ENCODE measurements at regions not wholly inside any gene's neighbourhood (a gene's known extent, or its start where the extent isn't known, plus 50 kb on each side); places are given as distances from the start of the nearest gene placed in this dataset.

DNA sequence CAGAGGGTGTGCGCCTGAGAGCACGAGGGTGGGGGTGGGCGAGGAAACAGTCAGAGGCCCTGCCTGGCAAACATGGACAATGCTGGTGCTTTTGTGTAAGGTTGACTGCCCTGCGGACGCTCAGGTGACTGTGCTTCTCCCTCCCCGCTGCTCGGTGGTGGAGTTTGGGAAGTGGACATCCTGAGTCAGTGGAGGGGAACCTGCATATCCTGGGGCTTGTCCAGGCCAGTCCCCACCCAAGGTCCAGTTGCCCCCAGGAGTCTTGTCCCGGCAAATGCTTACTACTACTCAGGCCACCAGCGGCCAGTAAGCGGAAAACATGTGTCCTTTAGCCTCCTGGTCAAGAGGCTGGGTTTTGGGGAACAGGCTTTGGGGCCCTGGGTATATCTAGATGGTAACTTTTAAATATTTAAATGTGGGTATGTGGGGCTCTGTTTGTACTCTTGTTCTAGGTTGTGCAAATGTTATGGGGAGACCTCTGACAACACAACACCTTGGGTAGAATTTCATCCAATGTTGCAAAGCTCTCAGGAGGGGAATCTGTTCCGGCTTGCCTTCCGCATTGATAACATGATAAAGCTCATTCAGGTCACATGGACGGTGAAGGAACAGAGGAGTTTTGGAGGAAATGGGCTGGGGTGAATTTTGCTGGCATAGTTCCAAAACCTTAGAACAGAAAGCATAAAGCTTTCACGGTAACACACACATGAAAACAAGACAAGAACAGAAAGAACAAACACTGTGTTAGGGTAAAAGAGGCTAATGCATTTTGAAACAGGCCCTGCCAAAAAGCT lies 364.9 kb downstream of the PRDM2 start:
- ChIA-PET CTCF (no interaction called here), POLR2A (no interaction called here)
- Histone ChIP-seq H3K27me3 (ENCODE audit: insufficient read depth, low read length, poor library complexity, severe bottlenecking) (no peaks in the 10 kb centered on the region), H3K36me3 (ENCODE audit: insufficient read depth, low read length) (no peaks in the 10 kb centered on the region), H3K27ac (ENCODE audit: low read depth, low read length) (no peak overlapping the region), H3K4me3 (ENCODE audit: low read length) (no peak overlapping the region), H3K9me3 (ENCODE audit: low read length) (no peaks in the 10 kb centered on the region), H3K4me1 (ENCODE audit: insufficient read depth, low read length) (no peaks in the 10 kb centered on the region)
- H3K4me1 Mint-ChIP-seq: no peaks in the 10 kb centered on the region
- DNase-seq: no peak
- H3K36me3 Mint-ChIP-seq: no peaks in the 10 kb centered on the region
- H3K27ac Mint-ChIP-seq: no peak overlapping the region
- H3K9me3 Mint-ChIP-seq: peaks cover 0 to 2% (median 0%) of the 10 kb centered on the region in 5 donors
- H3K4me3 Mint-ChIP-seq: no peak overlapping the region
- no peaks in the 10 kb centered on the region for H3K27me3 Mint-ChIP-seq

DNA sequence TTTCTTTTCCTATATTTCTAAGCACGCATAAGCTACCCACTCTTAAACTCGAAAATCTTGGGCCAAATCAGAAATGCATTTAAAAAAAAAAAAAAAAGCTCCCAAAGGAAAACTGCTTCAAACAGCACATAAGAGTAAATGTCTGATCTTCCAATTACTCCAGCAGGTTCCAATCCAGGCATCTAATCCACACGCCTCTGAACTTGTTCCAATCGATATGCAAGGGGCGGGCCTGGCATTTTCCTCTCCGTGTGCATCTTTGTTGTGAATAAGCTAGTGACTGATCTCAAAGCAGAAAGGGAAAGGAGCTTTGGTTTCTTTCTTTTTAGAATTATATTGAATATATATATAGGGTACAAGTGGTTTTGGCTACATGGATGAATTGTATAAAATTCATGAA lies 365.5 kb downstream of the PRDM2 start:
- POLR2A ChIA-PET: no interaction called here
- H3K9me3 Mint-ChIP-seq: peaks cover 0 to 2% (median 0%) of the 10 kb centered on the region in 5 donors
- Histone ChIP-seq H3K27ac (ENCODE audit: low read depth, low read length) (no peak overlapping the region), H3K4me3 (ENCODE audit: low read length) (no peak overlapping the region), H3K4me1 (ENCODE audit: insufficient read depth, low read length) (no peaks in the 10 kb centered on the region), H3K9me3 (ENCODE audit: low read length) (no peaks in the 10 kb centered on the region), H3K27me3 (ENCODE audit: insufficient read depth, low read length, poor library complexity, severe bottlenecking) (no peaks in the 10 kb centered on the region), H3K36me3 (ENCODE audit: insufficient read depth, low read length) (no peaks in the 10 kb centered on the region)
- no peaks in the 10 kb centered on the region for H3K36me3 Mint-ChIP-seq
- H3K27me3 Mint-ChIP-seq: no peaks in the 10 kb centered on the region
- H3K4me1 Mint-ChIP-seq: no peaks in the 10 kb centered on the region
- H3K27ac Mint-ChIP-seq: no peak overlapping the region
- H3K4me3 Mint-ChIP-seq: no peak overlapping the region
- CTCF ChIA-PET: no interaction called here
- DNase-seq: no peak

DNA sequence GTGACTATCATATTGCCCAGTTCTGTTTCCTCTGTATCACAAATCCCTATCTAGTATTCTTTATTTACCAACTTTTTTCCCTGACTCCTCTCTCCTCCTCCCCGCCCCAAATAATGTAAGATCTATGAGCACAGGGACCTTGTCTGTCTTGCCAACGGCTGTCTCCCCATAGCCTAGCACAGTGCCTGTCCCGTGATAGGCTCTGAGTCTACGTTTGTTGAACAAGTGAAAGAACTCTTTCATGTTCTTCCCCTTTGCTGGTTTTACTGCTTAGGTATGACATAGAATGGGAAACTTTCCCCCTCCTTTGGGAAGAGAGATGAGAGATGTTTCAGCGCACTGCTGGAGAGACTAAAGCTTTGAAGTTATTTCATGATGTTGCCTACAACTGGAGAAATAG lies 367.0 kb downstream of the PRDM2 start:
- ChIA-PET CTCF (no interaction called here), POLR2A (no interaction called here)
- no peak overlapping the region for H3K27ac ChIP-seq (ENCODE audit: low read depth, low read length)
- no peak for DNase-seq
- H3K36me3 ChIP-seq (ENCODE audit: insufficient read depth, low read length): no peaks in the 10 kb centered on the region
- H3K4me3 ChIP-seq (ENCODE audit: low read length): no peak overlapping the region
- no peaks in the 10 kb centered on the region for H3K36me3 Mint-ChIP-seq
- peaks cover 0 to 2% (median 0%) of the 10 kb centered on the region in 5 donors for H3K9me3 Mint-ChIP-seq
- no peak overlapping the region for H3K27ac Mint-ChIP-seq
- H3K27me3 Mint-ChIP-seq: no peaks in the 10 kb centered on the region
- H3K27me3 ChIP-seq (ENCODE audit: insufficient read depth, low read length, poor library complexity, severe bottlenecking): no peaks in the 10 kb centered on the region
- H3K4me3 Mint-ChIP-seq: no peak overlapping the region
- H3K9me3 ChIP-seq (ENCODE audit: low read length): no peaks in the 10 kb centered on the region
- no peaks in the 10 kb centered on the region for H3K4me1 ChIP-seq (ENCODE audit: insufficient read depth, low read length)
- no peaks in the 10 kb centered on the region for H3K4me1 Mint-ChIP-seq

DNA sequence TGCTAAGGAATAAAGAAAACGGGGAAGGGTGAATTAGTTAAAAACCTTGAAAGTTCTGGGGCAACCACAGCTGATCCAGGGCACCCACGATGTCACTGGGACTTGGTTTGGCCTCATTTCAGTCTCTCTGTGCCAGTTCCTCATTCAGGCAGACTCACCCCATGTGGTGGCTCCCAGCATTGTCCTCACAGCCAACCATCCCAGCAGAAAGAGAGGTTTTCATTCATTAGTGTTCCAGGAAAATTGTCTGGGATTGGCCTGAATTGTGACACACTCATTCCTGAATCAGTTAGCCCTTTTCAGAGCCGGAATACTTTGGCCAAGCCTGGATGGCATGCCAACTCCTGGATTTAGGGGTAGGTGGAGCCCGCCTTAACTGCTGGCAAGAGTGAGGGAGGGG lies 367.7 kb downstream of the PRDM2 start:
- Histone ChIP-seq H3K27me3 (ENCODE audit: insufficient read depth, low read length, poor library complexity, severe bottlenecking) (no peaks in the 10 kb centered on the region), H3K4me3 (ENCODE audit: low read length) (no peak overlapping the region), H3K4me1 (ENCODE audit: insufficient read depth, low read length) (no peaks in the 10 kb centered on the region), H3K27ac (ENCODE audit: low read depth, low read length) (no peak overlapping the region), H3K36me3 (ENCODE audit: insufficient read depth, low read length) (no peaks in the 10 kb centered on the region), H3K9me3 (ENCODE audit: low read length) (no peaks in the 10 kb centered on the region)
- CTCF ChIA-PET: no interaction called here
- DNase-seq: no peak
- POLR2A ChIA-PET: no interaction called here
- Mint-ChIP-seq H3K4me1 (no peaks in the 10 kb centered on the region), H3K27ac (no peak overlapping the region), H3K36me3 (no peaks in the 10 kb centered on the region), H3K27me3 (no peaks in the 10 kb centered on the region), H3K9me3 (peaks cover 0 to 2% (median 0%) of the 10 kb centered on the region in 5 donors), H3K4me3 (no peak overlapping the region)

DNA sequence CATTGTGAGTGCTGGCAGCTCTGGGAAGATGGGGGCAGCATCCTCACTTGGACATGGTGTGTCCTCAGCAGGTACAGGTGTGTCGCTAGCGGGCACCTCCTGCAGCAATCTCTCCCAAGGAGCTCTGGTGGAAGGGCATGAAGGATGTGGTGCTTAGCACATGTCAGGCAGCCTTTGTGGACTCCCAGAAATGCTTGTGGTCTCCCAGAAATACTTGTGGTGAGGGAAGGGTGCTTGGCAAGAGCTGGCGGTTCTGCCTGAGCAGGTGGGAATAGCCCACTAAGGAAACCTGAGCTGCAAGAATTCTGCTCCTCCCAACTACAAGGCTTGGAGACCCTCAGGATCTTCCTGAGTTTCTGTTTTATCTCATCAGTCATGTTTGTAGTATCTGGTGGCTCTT lies 371.6 kb downstream of the PRDM2 start:
- H3K9me3 ChIP-seq (ENCODE audit: low read length): no peaks in the 10 kb centered on the region
- ChIA-PET CTCF (no interaction called here), POLR2A (no interaction called here)
- DNase-seq: no peak
- H3K27ac ChIP-seq (ENCODE audit: low read depth, low read length): no peak overlapping the region
- Mint-ChIP-seq H3K4me3 (no peak overlapping the region), H3K27me3 (peaks cover 0 to 3% of the 10 kb centered on the region in 2 donors), H3K27ac (no peak overlapping the region), H3K4me1 (no peaks in the 10 kb centered on the region), H3K36me3 (no peaks in the 10 kb centered on the region), H3K9me3 (peaks cover 0 to 3% (median 0%) of the 10 kb centered on the region in 5 donors)
- no peak overlapping the region for H3K4me3 ChIP-seq (ENCODE audit: low read length)
- no peaks in the 10 kb centered on the region for H3K4me1 ChIP-seq (ENCODE audit: insufficient read depth, low read length)
- no peaks in the 10 kb centered on the region for H3K36me3 ChIP-seq (ENCODE audit: insufficient read depth, low read length)
- no peaks in the 10 kb centered on the region for H3K27me3 ChIP-seq (ENCODE audit: insufficient read depth, low read length, poor library complexity, severe bottlenecking)

DNA sequence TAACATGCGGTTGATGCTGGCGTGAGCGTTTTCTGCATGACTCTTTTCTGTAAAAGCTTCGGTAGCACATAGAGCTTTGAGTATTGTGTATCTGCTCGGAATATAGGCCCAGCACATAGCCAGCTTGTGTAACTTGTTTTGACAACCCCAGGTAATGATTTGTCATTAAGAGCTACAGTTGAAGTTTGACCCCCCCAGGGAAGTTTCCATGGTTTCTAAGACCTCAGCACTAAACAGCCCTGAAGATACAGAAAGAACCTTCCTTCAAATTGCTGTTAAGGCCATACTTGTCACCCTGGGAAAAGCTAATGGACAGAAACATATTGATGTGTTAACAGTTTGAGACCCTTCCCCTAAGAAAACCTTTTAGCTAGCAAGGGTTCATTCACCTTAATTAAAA lies 380.7 kb downstream of the PRDM2 start:
- no peak overlapping the region for H3K4me3 Mint-ChIP-seq
- H3K4me1 Mint-ChIP-seq: no peaks in the 10 kb centered on the region
- no peaks in the 10 kb centered on the region for H3K36me3 Mint-ChIP-seq
- Histone ChIP-seq H3K27ac (ENCODE audit: low read depth, low read length) (no peak overlapping the region), H3K9me3 (ENCODE audit: low read length) (no peaks in the 10 kb centered on the region), H3K4me3 (ENCODE audit: low read length) (no peak overlapping the region), H3K27me3 (ENCODE audit: insufficient read depth, low read length, poor library complexity, severe bottlenecking) (no peaks in the 10 kb centered on the region), H3K4me1 (ENCODE audit: insufficient read depth, low read length) (no peaks in the 10 kb centered on the region), H3K36me3 (ENCODE audit: insufficient read depth, low read length) (no peaks in the 10 kb centered on the region)
- H3K27ac Mint-ChIP-seq: no peak overlapping the region
- H3K27me3 Mint-ChIP-seq: peaks cover 0 to 5% of the 10 kb centered on the region in 2 donors
- peaks cover 0 to 6% (median 2%) of the 10 kb centered on the region in 5 donors for H3K9me3 Mint-ChIP-seq
- ChIA-PET CTCF (no interaction called here), POLR2A (no interaction called here)
- DNase-seq: no peak

DNA sequence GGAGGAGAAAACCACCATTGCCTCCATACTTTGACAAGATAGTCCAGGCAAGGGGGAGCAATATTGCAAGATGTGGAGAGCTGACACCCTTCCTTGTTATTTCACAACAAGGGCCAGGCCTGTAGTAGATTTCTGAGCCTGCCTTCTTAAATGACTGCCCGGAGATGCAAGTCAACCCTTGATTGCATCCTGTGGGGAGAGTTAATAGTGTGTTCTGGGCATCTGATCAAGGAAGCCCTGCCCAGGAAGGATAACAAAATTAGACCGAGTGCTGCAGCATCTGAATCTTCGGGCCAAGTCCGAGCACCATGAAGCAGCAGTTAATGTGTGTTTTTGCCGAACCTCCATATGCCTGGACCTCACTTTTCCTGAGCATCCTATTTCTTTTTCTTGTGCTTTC lies 382.3 kb downstream of the PRDM2 start:
- no peak for DNase-seq
- Histone ChIP-seq H3K9me3 (ENCODE audit: low read length) (no peaks in the 10 kb centered on the region), H3K4me3 (ENCODE audit: low read length) (no peak overlapping the region), H3K4me1 (ENCODE audit: insufficient read depth, low read length) (no peaks in the 10 kb centered on the region), H3K36me3 (ENCODE audit: insufficient read depth, low read length) (no peaks in the 10 kb centered on the region), H3K27ac (ENCODE audit: low read depth, low read length) (no peak overlapping the region), H3K27me3 (ENCODE audit: insufficient read depth, low read length, poor library complexity, severe bottlenecking) (no peaks in the 10 kb centered on the region)
- CTCF ChIA-PET: no interaction called here
- Mint-ChIP-seq H3K4me3 (no peak overlapping the region), H3K27me3 (peaks cover 0 to 5% of the 10 kb centered on the region in 2 donors), H3K27ac (no peak overlapping the region), H3K9me3 (peaks cover 0 to 5% (median 2%) of the 10 kb centered on the region in 5 donors), H3K36me3 (no peaks in the 10 kb centered on the region), H3K4me1 (no peaks in the 10 kb centered on the region)
- POLR2A ChIA-PET: no interaction called here

DNA sequence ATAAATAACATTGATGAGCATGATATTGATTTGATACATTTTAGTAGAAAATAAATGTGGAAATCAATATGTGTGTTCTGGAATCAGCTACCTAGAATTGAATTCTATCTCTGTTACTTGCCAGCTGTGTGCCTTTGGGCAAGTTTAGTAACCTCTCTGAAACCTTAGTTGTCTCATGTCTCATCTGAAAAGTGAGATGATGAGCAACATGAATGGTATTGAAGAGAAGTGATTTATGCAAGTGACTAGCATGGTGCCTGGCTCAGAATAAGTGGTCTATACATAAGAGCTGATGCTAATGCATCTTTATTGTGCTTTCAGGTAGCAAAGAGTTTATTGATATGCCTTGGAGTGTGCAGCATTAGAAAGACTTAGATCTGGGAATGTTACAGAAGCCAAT lies 383.3 kb downstream of the PRDM2 start:
- Mint-ChIP-seq H3K4me3 (no peak overlapping the region), H3K4me1 (no peaks in the 10 kb centered on the region), H3K36me3 (no peaks in the 10 kb centered on the region), H3K9me3 (peaks cover 0 to 5% (median 2%) of the 10 kb centered on the region in 5 donors), H3K27me3 (peaks cover 0 to 5% of the 10 kb centered on the region in 2 donors), H3K27ac (no peak overlapping the region)
- Histone ChIP-seq H3K27ac (ENCODE audit: low read depth, low read length) (no peak overlapping the region), H3K27me3 (ENCODE audit: insufficient read depth, low read length, poor library complexity, severe bottlenecking) (no peaks in the 10 kb centered on the region), H3K4me3 (ENCODE audit: low read length) (no peak overlapping the region), H3K4me1 (ENCODE audit: insufficient read depth, low read length) (no peaks in the 10 kb centered on the region), H3K9me3 (ENCODE audit: low read length) (no peaks in the 10 kb centered on the region), H3K36me3 (ENCODE audit: insufficient read depth, low read length) (no peaks in the 10 kb centered on the region)
- ChIA-PET POLR2A (no interaction called here), CTCF (no interaction called here)
- DNase-seq: no peak
